Ammon's horn (tissue), 1 donor: ENCODE measurements at regions not wholly inside any gene's neighbourhood (a gene's known extent, or its start where the extent isn't known, plus 50 kb on each side); places are given as distances from the start of the nearest gene placed in this dataset.
"Not testable (repeated sequence)": the region's sequence is repeated elsewhere in the genome, so short reads cannot be mapped to it uniquely, and the experiment has no call there.

Experiments used
- DNase-seq: peaks from one replicate; pipeline ENCODE4 v3.0.0-alpha.2; 2016; ENCODE audit warnings: low spot score

- DNase-seq: no peak
Observed at GRCh38 chr7:65744406-65744805, 128.5 kb upstream of the VKORC1L1 start.

GRCh38 chr7:65746398-65746669 is 126.5 kb upstream of the VKORC1L1 start:
- DNase-seq: no peak

- no peak for DNase-seq
Observed at GRCh38 chr7:65749039-65749438, 123.8 kb upstream of the VKORC1L1 start.

- no peak for DNase-seq
Observed at GRCh38 chr7:65749518-65749917, 123.4 kb upstream of the VKORC1L1 start.

GRCh38 chr7:65750511-65751344 is 122.1 kb upstream of the VKORC1L1 start:
- DNase-seq: peak; percentile 97

GRCh38 chr7:65754070-65754469 is 118.8 kb upstream of the VKORC1L1 start:
- DNase-seq: not testable (repeated sequence)

- not testable (repeated sequence) for DNase-seq
Observed at GRCh38 chr7:65758991-65759390, 113.9 kb upstream of the VKORC1L1 start.

- not testable (repeated sequence) for DNase-seq
Observed at GRCh38 chr7:65762712-65763111, 110.2 kb upstream of the VKORC1L1 start.

- not testable (repeated sequence) for DNase-seq
Observed at GRCh38 chr7:65763114-65763513, 109.8 kb upstream of the VKORC1L1 start.

- peak; percentile 97 for DNase-seq
Observed at GRCh38 chr7:65770473-65771225, 102.2 kb upstream of the VKORC1L1 start.

- DNase-seq: not testable (repeated sequence)
Observed at GRCh38 chr7:65771226-65771569, 101.7 kb upstream of the VKORC1L1 start.

GRCh38 chr7:65776677-65777076 is 96.2 kb upstream of the VKORC1L1 start:
- DNase-seq: not testable (repeated sequence)

GRCh38 chr7:65789943-65790342 is 82.9 kb upstream of the VKORC1L1 start:
- DNase-seq: not testable (repeated sequence)

GRCh38 chr7:65791788-65792187 is 81.1 kb upstream of the VKORC1L1 start:
- DNase-seq: not testable (repeated sequence)

GRCh38 chr7:65792726-65793125 is 80.1 kb upstream of the VKORC1L1 start:
- not testable (repeated sequence) for DNase-seq

- not testable (repeated sequence) for DNase-seq
Observed at GRCh38 chr7:65794671-65795391, 78.0 kb upstream of the VKORC1L1 start.

- DNase-seq: not testable (repeated sequence)
Observed at GRCh38 chr7:65795392-65795716, 77.5 kb upstream of the VKORC1L1 start.

- DNase-seq: no peak
Observed at GRCh38 chr7:65796205-65796604, 76.7 kb upstream of the VKORC1L1 start.

GRCh38 chr7:65797086-65797485 is 75.8 kb upstream of the VKORC1L1 start:
- DNase-seq: not testable (repeated sequence)

GRCh38 chr7:65797566-65797965 is 75.3 kb upstream of the VKORC1L1 start:
- not testable (repeated sequence) for DNase-seq

GRCh38 chr7:65798111-65799075 is 74.5 kb upstream of the VKORC1L1 start:
- no peak for DNase-seq

- DNase-seq: not testable (repeated sequence)
Observed at GRCh38 chr7:65800191-65800590, 72.7 kb upstream of the VKORC1L1 start.
